GM12878 (cell line): ENCODE measurements at regions not wholly inside any gene's neighbourhood (a gene's known extent, or its start where the extent isn't known, plus 50 kb on each side); places are given as distances from the start of the nearest gene placed in this dataset.

ENCODE experiments used
- CREB1 ChIP-seq: IDR thresholded peaks from 2 replicates; pipeline ENCODE4 v1.6.1; 2012; ENCODE audit warnings: low read depth, mild to moderate bottlenecking, inconsistent platforms
- CTCF ChIP-seq, 3 experiments: IDR thresholded peaks in 2 of 3; conservative IDR thresholded peaks in 1 of 3; 2 replicates each; pipeline ENCODE4 v1.5.1; 2011; ENCODE audit warnings: low read depth in 3 of 3, low read length in 3 of 3, mild to moderate bottlenecking in 3 of 3, control low read depth in 2 of 3, moderate library complexity in 2 of 3, inconsistent platforms in 1 of 3, mixed read lengths in 1 of 3; ENCODE audit not compliant: control insufficient read depth in 2 of 3, insufficient read depth in 1 of 3; ENCODE audit errors: extremely low read depth in 1 of 3
- CUX1 ChIP-seq: IDR thresholded peaks from 2 replicates; pipeline ENCODE4 v1.6.1; 2012; ENCODE audit warnings: improper control_type of control experiment, low read depth, low read length; ENCODE audit not compliant: insufficient replicate concordance
- IKZF1 ChIP-seq: fragments of 450-650 bp; conservative IDR thresholded peaks from 2 replicates; pipeline ENCODE4 v1.6.1; 2017; ENCODE audit warnings: antibody characterized with exemption, mild to moderate bottlenecking
- JUND ChIP-seq: IDR thresholded peaks from 2 replicates; pipeline ENCODE4 v1.6.1; 2012; ENCODE audit warnings: low read depth, mild to moderate bottlenecking, low read length, improper control_type of control experiment, moderate library complexity
- KAT2A ChIP-seq: conservative IDR thresholded peaks from 2 replicates; pipeline ENCODE4 v1.6.1; 2011; ENCODE audit warnings: low read depth, low read length; ENCODE audit not compliant: control insufficient read depth
- MAX ChIP-seq: IDR thresholded peaks from 2 replicates; pipeline ENCODE4 v1.6.1; 2012; ENCODE audit warnings: low read depth, low read length, improper control_type of control experiment
- NKRF ChIP-seq: fragments of 450-650 bp; conservative IDR thresholded peaks from 2 replicates; pipeline ENCODE4 v1.6.1; 2017; ENCODE audit warnings: mild to moderate bottlenecking, moderate library complexity
- PML ChIP-seq: IDR thresholded peaks from 2 replicates; pipeline ENCODE4 v1.6.1; 2012; ENCODE audit warnings: low read length, inconsistent platforms
- POLR2AphosphoS5 ChIP-seq: IDR thresholded peaks from 2 replicates; pipeline ENCODE4 v1.6.1; 2011; ENCODE audit warnings: mild to moderate bottlenecking, low read length, inconsistent platforms
- SP1 ChIP-seq: IDR thresholded peaks from one replicate; pipeline ENCODE4 v1.6.1; 2011; ENCODE audit warnings: low read depth, low read length
- SUPT20H ChIP-seq: IDR thresholded peaks from 2 replicates; pipeline ENCODE4 v1.6.1; 2011; ENCODE audit warnings: low read depth, mild to moderate bottlenecking, low read length, moderate library complexity, borderline replicate concordance; ENCODE audit not compliant: control insufficient read depth
- ZBTB33 ChIP-seq: fragments of 450-650 bp; IDR thresholded peaks from 2 replicates; pipeline ENCODE4 v1.6.1; 2017; ENCODE audit warnings: mild to moderate bottlenecking
- TF ChIP-seq, protein P1 (sequence below): IDR thresholded peaks from 2 replicates; pipeline ENCODE4 v1.6.1; 2011; ENCODE audit warnings: borderline replicate concordance, low read depth, mild to moderate bottlenecking, moderate library complexity, mixed read lengths, low read length; ENCODE audit not compliant: insufficient read depth; ENCODE audit errors: extremely low read length

DNA sequence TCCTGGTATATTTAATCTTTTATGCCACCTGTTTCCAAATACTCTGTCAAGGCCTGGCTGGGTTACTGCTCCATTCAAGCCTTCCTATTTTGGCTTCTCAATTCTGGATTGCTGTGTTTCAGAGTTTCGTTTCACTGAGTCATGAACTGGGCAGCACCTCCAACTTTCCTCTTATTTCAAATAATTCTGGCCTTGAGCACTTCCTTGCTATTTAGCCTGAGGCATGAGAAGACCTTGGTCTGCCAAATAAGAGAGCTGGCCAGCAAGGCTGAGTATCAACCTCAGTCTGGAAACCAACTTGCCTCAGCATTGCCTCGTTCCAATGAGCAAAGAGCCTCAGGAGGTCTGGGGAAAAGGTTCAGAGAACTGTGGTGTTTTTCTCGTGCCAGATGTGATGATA is 66.6 kb downstream of the TNFAIP3 start:
- TF ChIP-seq JUND (no peak), NKRF (no peak), MAX (no peak), CUX1 (no peak), SP1 (no peak), POLR2AphosphoS5 (no peak), CREB1 (no peak), PML (no peak), ZBTB33 (no peak), IKZF1 (no peak), SUPT20H (no peak), CTCF (IDR thresholded peaks at IDR 0.05 in 2 of 3, conservative IDR thresholded peaks at IDR 0.05 in 1 of 3; ENCODE audit: control insufficient read depth in 2 of 3, extremely low read depth in 1 of 3, insufficient read depth in 1 of 3, low read depth in 3 of 3, low read length in 3 of 3) (no peak), KAT2A (no peak)
- TF ChIP-seq, protein P1, sequence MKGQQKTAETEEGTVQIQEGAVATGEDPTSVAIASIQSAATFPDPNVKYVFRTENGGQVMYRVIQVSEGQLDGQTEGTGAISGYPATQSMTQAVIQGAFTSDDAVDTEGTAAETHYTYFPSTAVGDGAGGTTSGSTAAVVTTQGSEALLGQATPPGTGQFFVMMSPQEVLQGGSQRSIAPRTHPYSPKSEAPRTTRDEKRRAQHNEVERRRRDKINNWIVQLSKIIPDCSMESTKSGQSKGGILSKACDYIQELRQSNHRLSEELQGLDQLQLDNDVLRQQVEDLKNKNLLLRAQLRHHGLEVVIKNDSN: no peak
